T-helper 2 cell treated with Interferon-gamma antibody and Interleukin-4, amounts not matched to agents 5 μg/mL and 100 μg/mL, for 36 hours (primary cell): ENCODE measurements at regions not wholly inside any gene's neighbourhood (a gene's known extent, or its start where the extent isn't known, plus 50 kb on each side); places are given as distances from the start of the nearest gene placed in this dataset.

Source experiments
- DNase-seq: peaks from one replicate; pipeline ENCODE4 v3.0.0; 2021; ENCODE audit warnings: low spot score
- H3K27ac Mint-ChIP-seq: one replicate; pipeline ENCODE4 v1.8.0; 2021; ENCODE audit warnings: mild to moderate bottlenecking, mixed read lengths
- H3K27me3 Mint-ChIP-seq: one replicate; pipeline ENCODE4 v1.8.0; 2021; ENCODE audit warnings: low read depth, mixed read lengths
- H3K36me3 Mint-ChIP-seq: one replicate; pipeline ENCODE4 v1.8.0; 2021; ENCODE audit warnings: low read depth, mixed read lengths
- H3K4me1 Mint-ChIP-seq: one replicate; pipeline ENCODE4 v1.8.0; 2021; ENCODE audit warnings: low read depth, mixed read lengths
- H3K4me3 Mint-ChIP-seq: one replicate; pipeline ENCODE4 v1.8.0; 2022; ENCODE audit warnings: mild to moderate bottlenecking, moderate library complexity, mixed read lengths
- H3K9me3 Mint-ChIP-seq: one replicate; pipeline ENCODE4 v1.8.0; 2021; ENCODE audit warnings: mixed read lengths

DNA sequence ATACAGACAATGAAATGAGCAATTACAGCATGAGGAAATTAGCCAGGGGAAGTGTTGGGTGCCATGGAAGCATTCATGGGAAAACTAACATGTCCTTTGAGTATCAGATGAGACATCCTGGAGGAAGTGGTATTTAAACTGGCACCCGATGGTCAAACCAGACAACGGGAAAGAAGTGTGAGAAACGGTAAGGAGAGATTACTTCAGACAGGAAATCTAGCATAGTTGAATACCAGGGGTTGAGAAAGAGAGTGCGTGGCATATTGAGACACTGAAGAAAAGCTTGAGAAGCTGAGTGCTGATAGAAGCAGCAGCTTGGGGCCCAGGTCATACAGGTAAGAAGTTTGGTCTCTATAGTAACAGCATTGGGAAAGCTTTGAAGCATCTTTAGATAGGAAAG is 175.3 kb downstream of the C11orf87 start:
- Mint-ChIP-seq H3K27ac (no peak overlapping the region), H3K4me3 (no peak overlapping the region), H3K36me3 (no peaks in the 10 kb centered on the region), H3K27me3 (no peaks in the 10 kb centered on the region), H3K9me3 (no peaks in the 10 kb centered on the region), H3K4me1 (no peaks in the 10 kb centered on the region)
- no peak for DNase-seq

DNA sequence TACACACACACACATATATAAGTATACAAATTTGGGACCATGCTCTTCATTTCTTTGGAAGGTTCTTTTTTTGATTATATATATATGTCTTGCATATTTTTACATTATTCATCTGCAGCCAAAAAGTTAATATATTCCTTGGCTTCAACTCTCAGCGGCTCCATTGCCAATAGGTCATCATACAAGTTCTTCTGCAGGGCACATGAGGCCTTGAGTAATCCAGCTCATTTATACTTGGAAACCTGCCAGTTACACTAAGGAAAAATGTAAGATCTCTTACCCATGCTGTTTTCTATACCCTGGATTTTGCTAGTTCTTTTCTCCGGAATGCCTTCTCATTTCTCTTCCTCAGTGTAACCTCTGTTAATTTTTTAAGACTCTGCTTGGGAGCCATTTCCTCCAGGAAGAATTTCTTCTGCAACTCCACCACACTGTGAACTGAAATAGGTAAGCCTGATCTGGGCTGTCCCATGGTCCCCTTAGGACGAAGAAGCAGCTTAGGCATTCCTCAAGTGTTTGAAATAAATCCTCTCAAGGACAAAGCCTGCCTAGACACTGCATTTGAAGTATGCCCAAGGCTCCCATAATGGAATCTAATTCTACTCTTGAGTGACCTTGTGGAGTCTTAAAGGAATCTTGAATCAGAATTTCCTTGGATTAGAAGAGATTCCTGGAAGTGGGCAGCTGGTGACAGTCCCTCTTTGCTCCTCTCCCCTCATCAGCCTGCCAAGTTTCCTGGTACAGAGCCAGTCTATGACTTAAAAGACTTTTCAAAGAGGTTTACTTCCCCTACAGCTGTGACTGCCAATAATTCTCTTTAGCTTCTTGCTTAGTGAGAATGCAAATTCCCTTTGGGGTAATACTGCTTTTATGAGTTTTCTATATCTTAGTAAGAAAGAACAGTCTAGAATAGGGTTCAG is 182.8 kb downstream of the C11orf87 start:
- DNase-seq: no peak
- no peaks in the 10 kb centered on the region for H3K36me3 Mint-ChIP-seq
- H3K4me1 Mint-ChIP-seq: no peaks in the 10 kb centered on the region
- H3K4me3 Mint-ChIP-seq: no peak overlapping the region
- no peak overlapping the region for H3K27ac Mint-ChIP-seq
- H3K27me3 Mint-ChIP-seq: no peaks in the 10 kb centered on the region
- no peaks in the 10 kb centered on the region for H3K9me3 Mint-ChIP-seq

DNA sequence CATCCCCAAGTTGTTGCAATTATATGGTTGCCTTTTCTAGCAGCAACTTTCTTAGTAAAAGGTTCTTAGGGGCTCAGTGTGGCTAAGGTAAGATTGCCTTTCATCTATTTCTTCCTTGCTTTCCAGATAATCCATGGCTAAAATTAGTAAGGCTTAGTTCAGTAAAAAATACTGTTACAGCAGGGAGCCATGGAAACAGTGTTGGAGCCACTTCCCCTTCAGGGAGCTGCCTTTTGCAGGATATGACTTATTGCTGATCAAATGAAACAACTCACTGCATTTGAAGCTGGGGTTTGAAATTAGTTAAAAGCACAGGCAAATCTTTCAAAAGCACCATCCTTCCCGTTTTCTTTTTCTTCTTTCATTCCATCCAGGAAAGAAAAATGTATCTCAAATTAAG is 184.3 kb downstream of the C11orf87 start:
- H3K4me3 Mint-ChIP-seq: no peak overlapping the region
- no peak overlapping the region for H3K27ac Mint-ChIP-seq
- no peaks in the 10 kb centered on the region for H3K36me3 Mint-ChIP-seq
- no peaks in the 10 kb centered on the region for H3K4me1 Mint-ChIP-seq
- no peak for DNase-seq
- no peaks in the 10 kb centered on the region for H3K9me3 Mint-ChIP-seq
- H3K27me3 Mint-ChIP-seq: no peaks in the 10 kb centered on the region

DNA sequence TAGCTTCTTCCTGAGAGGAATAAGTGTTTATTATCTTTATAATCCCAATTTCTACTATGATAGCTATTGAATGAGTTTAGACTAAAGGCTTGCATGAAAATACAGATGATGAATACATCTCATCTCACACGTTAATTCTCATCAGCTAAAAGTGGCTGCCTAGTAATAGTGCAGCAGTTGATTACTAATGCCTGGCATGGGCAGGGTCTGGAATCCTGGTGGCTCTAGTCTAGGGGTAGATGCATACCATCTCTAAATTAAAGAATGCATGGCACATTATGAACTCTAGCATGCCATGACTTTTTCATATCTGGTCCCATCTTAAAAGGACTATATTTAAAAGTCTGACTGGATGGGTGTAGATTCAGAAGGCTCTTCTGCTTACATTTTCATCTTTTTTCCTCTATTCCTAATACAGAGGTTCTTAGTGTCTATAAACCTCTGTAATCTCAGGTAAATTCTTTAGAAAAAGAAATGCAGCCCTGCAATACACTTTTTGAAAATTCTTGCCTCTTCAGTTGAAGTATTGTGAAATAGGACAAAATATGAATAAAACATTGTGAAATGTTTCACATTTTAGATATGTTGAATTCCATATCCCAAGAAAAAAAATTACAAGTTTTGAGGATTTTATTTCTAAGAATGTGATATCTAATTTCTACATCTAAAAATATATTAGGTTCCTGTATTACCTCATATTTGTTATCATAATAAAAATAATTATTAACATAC is 187.6 kb downstream of the C11orf87 start:
- H3K27me3 Mint-ChIP-seq: no peaks in the 10 kb centered on the region
- no peaks in the 10 kb centered on the region for H3K9me3 Mint-ChIP-seq
- no peak overlapping the region for H3K27ac Mint-ChIP-seq
- no peak overlapping the region for H3K4me3 Mint-ChIP-seq
- DNase-seq: no peak
- no peaks in the 10 kb centered on the region for H3K36me3 Mint-ChIP-seq
- H3K4me1 Mint-ChIP-seq: no peaks in the 10 kb centered on the region

DNA sequence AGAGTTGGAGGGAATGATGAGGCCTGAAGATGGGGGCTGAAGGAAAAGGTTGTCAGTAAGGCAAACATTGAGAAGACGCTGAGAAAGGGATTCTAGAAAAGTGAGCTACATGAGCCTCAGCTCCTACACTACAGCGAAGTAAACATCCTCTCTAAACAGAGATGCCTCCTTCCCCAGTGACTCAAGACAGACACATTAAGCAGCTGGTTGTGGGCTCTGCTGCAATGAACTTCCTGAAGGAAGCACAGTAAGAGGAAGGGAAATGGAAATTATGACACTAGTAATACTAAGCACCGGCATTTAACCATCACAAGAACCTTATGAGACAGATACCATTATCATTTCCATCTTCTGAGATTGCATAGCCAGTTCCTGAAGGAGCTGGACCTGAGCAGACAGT is 190.5 kb downstream of the C11orf87 start:
- H3K4me3 Mint-ChIP-seq: no peak overlapping the region
- no peak for DNase-seq

DNA sequence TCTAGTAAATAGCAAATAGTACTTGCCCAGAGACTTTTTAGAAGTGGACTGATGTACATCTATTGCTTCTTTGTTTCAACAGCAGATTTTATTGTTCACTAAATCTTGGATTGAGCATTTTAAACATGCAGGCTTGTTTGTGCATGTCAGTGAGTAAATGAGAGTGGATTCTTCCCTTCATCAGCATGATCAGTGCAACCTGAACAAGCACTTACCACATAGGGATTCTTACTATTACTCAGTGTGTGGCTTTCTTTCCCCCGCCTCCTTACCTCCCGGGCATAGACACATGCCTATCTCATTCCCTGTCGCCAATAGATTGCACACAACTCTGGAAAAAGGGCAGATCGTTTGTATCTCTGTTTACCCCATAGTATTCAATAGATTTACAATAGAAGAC is 197.5 kb downstream of the C11orf87 start:
- Mint-ChIP-seq H3K4me1 (no peaks in the 10 kb centered on the region), H3K27me3 (no peaks in the 10 kb centered on the region), H3K36me3 (no peaks in the 10 kb centered on the region), H3K27ac (no peak overlapping the region), H3K4me3 (no peak overlapping the region), H3K9me3 (peaks cover 5% of the 10 kb centered on the region)
- no peak for DNase-seq

More for the DNA sequence above, 190.5 kb downstream of the C11orf87 start:
- Mint-ChIP-seq H3K27me3 (no peaks in the 10 kb centered on the region), H3K4me1 (no peaks in the 10 kb centered on the region), H3K9me3 (no peaks in the 10 kb centered on the region), H3K36me3 (no peaks in the 10 kb centered on the region), H3K27ac (no peak overlapping the region)

DNA sequence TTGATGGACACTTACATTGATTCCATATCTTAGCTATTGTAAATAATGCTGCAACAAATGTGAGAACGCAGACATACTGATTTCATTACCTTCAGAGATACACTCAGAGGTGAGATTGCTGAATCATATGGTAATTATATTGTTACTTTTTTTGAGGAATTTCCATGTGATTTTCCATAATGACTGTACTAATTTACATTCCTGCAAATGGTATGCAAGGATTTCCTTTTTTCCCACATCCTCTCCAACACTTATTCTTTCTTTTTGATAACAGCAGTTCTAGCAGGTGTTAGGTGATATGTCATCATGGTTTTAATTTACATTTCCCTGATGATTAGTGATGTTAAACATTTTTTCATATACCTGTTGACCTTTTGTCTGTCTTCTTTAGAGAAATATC is 207.7 kb downstream of the C11orf87 start:
- no peak for DNase-seq
- Mint-ChIP-seq H3K27ac (no peak overlapping the region), H3K4me3 (no peak overlapping the region), H3K36me3 (no peaks in the 10 kb centered on the region), H3K27me3 (no peaks in the 10 kb centered on the region), H3K9me3 (peaks cover 13% of the 10 kb centered on the region), H3K4me1 (no peaks in the 10 kb centered on the region)

DNA sequence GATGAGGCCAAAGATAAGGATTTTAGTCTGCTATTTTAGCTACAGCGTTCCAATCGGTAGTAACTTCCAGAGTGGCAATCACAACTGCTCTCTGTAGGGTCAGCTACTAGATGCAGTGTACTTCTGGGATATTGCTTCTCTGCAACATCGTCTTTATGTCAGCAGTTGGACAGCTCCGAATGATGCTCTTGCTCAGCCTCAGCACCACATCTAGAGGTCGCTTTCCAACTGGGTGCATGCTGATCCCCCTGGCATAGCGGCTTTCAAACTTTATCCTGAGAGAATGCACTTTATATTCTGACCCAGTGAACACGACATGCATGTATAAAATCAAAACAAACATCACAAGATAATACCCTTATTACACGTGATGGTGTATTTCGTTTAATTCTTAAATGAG is 219.6 kb downstream of the C11orf87 start:
- peaks cover 6% of the 10 kb centered on the region for H3K9me3 Mint-ChIP-seq
- no peak overlapping the region for H3K4me3 Mint-ChIP-seq
- DNase-seq: no peak
- H3K27ac Mint-ChIP-seq: no peak overlapping the region
- no peaks in the 10 kb centered on the region for H3K36me3 Mint-ChIP-seq
- no peaks in the 10 kb centered on the region for H3K27me3 Mint-ChIP-seq
- no peaks in the 10 kb centered on the region for H3K4me1 Mint-ChIP-seq

DNA sequence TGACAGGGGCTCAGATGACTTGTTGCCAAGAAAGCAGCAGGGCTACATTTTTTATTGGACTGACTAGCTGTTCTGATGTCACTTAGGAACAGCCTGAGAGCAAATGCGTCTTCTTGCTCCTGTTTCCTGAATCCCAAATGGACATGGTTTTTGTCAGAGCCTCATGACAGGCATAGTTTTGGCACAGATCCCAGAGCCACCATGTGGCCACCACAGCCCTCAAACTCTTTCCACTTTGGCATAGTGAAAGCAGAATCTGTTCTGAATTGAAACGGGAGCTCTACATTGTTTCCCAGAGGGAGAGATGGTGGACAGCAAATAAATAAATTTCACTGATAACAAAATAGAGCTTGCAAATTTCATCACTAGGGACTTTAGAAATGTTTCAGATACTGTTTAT is 222.2 kb downstream of the C11orf87 start:
- no peaks in the 10 kb centered on the region for H3K36me3 Mint-ChIP-seq
- H3K9me3 Mint-ChIP-seq: no peaks in the 10 kb centered on the region
- no peaks in the 10 kb centered on the region for H3K27me3 Mint-ChIP-seq
- no peaks in the 10 kb centered on the region for H3K4me1 Mint-ChIP-seq
- no peak overlapping the region for H3K4me3 Mint-ChIP-seq
- no peak for DNase-seq
- H3K27ac Mint-ChIP-seq: no peak overlapping the region

DNA sequence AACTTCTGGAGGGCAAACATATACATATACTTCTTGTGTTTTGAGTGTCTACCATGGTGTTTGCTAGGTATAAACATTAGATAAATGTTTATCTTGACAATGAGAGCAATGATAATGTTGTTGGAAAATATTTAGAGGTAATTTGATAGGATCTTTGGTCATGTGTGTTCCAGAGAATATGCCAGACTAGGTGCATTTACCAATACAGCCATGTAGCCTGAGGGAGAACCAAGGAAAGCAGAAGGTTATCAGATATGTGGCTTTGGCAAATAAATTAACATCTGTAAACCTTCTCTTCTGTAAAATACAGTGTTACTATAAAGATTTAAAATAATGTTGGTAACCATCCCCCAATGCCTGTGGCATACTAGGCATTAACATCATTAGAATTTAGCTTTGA is 226.8 kb downstream of the C11orf87 start:
- Mint-ChIP-seq H3K4me3 (no peak overlapping the region), H3K27ac (no peak overlapping the region), H3K36me3 (no peaks in the 10 kb centered on the region), H3K4me1 (no peaks in the 10 kb centered on the region), H3K9me3 (no peaks in the 10 kb centered on the region), H3K27me3 (no peaks in the 10 kb centered on the region)
- DNase-seq: no peak

DNA sequence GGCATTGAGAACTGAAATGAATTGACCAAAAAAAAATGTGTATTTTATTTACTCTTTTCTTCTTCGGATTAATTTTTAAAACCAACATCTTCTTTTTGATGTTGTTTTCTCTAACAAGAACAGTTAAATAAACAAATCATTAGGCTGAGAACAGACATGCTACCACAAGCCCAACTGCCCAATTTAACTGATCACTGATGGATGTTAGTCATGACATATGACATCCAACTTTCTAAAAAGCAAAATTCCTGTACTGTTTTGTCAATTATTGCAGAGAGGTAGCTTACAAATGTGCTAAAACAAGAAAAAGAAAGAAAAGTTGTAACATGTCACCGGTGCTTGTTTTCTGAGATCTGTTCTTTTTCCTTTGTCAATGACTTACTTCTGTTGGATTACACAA is 232.1 kb downstream of the C11orf87 start:
- Mint-ChIP-seq H3K27ac (no peak overlapping the region), H3K9me3 (no peaks in the 10 kb centered on the region), H3K36me3 (no peaks in the 10 kb centered on the region), H3K4me1 (no peaks in the 10 kb centered on the region), H3K27me3 (no peaks in the 10 kb centered on the region), H3K4me3 (no peak overlapping the region)
- no peak for DNase-seq

DNA sequence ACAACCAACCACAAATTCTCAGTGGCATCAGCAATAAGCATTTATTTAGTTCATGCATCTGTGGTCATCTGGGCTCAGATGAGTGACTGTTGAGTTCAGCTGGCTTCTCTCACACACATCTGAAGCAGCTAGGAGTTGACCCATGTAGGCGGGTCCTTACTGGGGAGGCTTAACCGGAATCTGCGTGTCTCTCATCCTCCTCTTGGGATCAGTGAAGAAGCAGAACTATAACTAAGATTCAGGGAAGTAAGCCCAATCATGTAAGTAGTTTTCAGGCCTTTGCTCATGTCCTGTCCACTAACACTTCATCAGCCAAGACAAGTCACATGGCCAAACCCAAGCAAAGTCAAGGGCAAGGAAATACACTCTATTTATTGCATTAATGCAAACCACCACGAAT is 236.2 kb downstream of the C11orf87 start:
- no peaks in the 10 kb centered on the region for H3K9me3 Mint-ChIP-seq
- H3K4me1 Mint-ChIP-seq: no peaks in the 10 kb centered on the region
- H3K4me3 Mint-ChIP-seq: no peak overlapping the region
- no peaks in the 10 kb centered on the region for H3K36me3 Mint-ChIP-seq
- no peaks in the 10 kb centered on the region for H3K27me3 Mint-ChIP-seq
- H3K27ac Mint-ChIP-seq: no peak overlapping the region
- DNase-seq: no peak

DNA sequence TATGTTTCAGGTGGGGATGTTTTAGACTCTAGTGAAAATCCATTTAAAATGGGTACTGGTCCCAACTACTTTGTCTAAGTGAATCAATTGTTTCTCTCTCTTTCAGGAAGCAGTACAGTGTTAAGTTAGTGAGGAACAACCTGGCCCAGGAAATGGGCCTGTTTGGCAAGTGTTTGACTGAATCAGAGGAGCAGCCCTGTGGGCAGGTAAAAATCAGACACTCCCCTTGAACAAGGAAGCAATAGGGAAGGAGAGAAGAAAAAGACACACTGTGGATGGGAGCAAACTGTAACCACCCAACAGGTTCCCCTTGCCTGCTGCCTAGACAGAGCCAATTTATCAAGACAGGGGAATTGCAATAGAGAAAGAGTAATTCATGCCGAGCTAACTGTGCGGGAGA is 245.7 kb downstream of the C11orf87 start:
- H3K27ac Mint-ChIP-seq: no peak overlapping the region
- DNase-seq: no peak
- H3K9me3 Mint-ChIP-seq: no peaks in the 10 kb centered on the region
- H3K36me3 Mint-ChIP-seq: no peaks in the 10 kb centered on the region
- H3K4me3 Mint-ChIP-seq: no peak overlapping the region
- H3K27me3 Mint-ChIP-seq: no peaks in the 10 kb centered on the region
- H3K4me1 Mint-ChIP-seq: no peaks in the 10 kb centered on the region

DNA sequence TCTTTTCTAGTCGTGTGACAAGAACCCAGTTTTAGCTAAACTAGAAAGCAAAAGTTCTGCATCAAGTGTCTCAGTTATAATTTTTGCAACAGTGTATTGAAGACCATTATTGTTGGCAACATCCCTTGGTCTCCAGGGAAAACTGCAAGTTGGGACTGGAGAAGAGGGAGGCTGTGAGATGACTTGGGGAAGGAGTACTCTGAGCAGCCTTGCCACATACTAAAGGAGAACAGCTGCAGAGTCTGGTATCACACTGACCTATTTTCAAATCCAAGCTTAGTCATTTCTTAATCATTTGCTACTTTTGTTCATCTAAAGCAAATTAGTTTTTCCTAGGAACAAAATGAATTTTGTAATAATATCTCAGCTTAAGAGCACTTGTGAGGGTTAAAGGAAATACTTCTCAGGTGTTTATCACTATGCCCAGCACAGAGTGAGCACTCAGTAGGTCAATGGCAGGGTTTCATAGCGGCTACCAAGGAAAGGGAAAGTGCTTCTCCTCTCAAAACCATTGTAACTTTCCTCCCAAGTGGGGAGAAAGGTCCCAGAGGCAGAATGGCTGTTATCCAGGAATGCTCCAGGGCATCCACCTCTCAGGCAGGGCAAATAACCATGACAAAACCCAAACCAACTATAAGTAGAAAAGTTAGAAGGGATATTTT is 247.1 kb downstream of the C11orf87 start:
- Mint-ChIP-seq H3K4me1 (no peaks in the 10 kb centered on the region), H3K27me3 (no peaks in the 10 kb centered on the region), H3K4me3 (no peak overlapping the region), H3K36me3 (no peaks in the 10 kb centered on the region), H3K27ac (no peak overlapping the region), H3K9me3 (no peaks in the 10 kb centered on the region)
- no peak for DNase-seq
